ENCODE measurements at regions not wholly inside any gene's neighbourhood (a gene's known extent, or its start where the extent isn't known, plus 50 kb on each side); places are given as distances from the start of the nearest gene placed in this dataset.

- no peak for TF ChIP-seq ZSCAN9 (CRISPR knock-in tag; IDR thresholded peaks at IDR 0.05; ENCODE audit: borderline replicate concordance)
- no peak for TF ChIP-seq TGIF2 (CRISPR knock-in tag; IDR thresholded peaks at IDR 0.05)
Observed at GRCh38 chr9:109916316-109916715, 136.3 kb downstream of the PALM2AKAP2 start (continued).

- Histone ChIP-seq H3K9me3 (ENCODE audit: low read length) (no peaks in the 10 kb centered on the region), H4K20me1 (ENCODE audit: insufficient read depth, low read length) (no peaks in the 10 kb centered on the region), H3K27ac (ENCODE audit: extremely low read length, insufficient read depth, low read length) (no peak overlapping the region), H3K4me3 (replicated peaks in 1 of 3; ENCODE audit: insufficient read depth in 1 of 3, low read depth in 2 of 3, low read length in 3 of 3) (no peak overlapping the region), H3K79me2 (ENCODE audit: insufficient read depth, low read length) (no peaks in the 10 kb centered on the region), H3K4me1 (ENCODE audit: insufficient read depth, low read length) (no peaks in the 10 kb centered on the region), H2AFZ (ENCODE audit: low read length) (no peak overlapping the region), H3K36me3 (replicated peaks in 1 of 2; ENCODE audit: control insufficient read depth in 1 of 2, insufficient read depth in 2 of 2, low read length in 2 of 2) (no peaks in the 10 kb centered on the region), H3K9ac (ENCODE audit: insufficient read depth, low read depth, low read length) (no peak overlapping the region), H3K4me2 (ENCODE audit: low read depth, low read length) (no peak overlapping the region), H3K27me3 (ENCODE audit: control insufficient read depth in 1 of 2, insufficient read depth in 2 of 2, low read length in 2 of 2) (peaks cover 0 to 2% of the 10 kb centered on the region in 2 experiments; a peak in 1 of 5 replicates)
- in situ Hi-C loops (cut with HindIII; ENCODE audit: extremely low pct_ligation_motif_present, low pct_unique_long_range_greater_than_20kb) (no loop called here), intact Hi-C loops (cut with micrococcal nuclease; ENCODE audit: unreplicated experiment) (no loop called here)
- 48% methylated on average over 11 of the region's 11 CpGs for WGBS (ENCODE audit: low lambda C conversion rate)
- no TSS peak for BruUV-seq (replicated peaks)
- ATAC-seq (no peak), DNase-seq (ENCODE audit: low spot score) (no peak), FAIRE-seq (no peak)
- CTCF ChIA-PET (ENCODE audit: low intra/inter-chr PET ratio, low total read pairs): no interaction called here
- POLR2A ChIA-PET: no interaction called here
- no peak for TF ChIP-seq RERE (CRISPR knock-in tag; IDR thresholded peaks at IDR 0.05; ENCODE audit: low read depth)
- no peak for TF ChIP-seq CREB1 (IDR thresholded peaks at IDR 0.05)
- TF ChIP-seq CREB1 (CRISPR knock-in tag; IDR thresholded peaks at IDR 0.05): no peak
- TF ChIP-seq TEF (CRISPR knock-in tag; IDR thresholded peaks at IDR 0.05): no peak
- no peak for TF ChIP-seq ZNF333 (CRISPR knock-in tag; IDR thresholded peaks at IDR 0.05; ENCODE audit: borderline replicate concordance)
- TF ChIP-seq PBX2 (CRISPR knock-in tag; IDR thresholded peaks at IDR 0.05): no peak
- TF ChIP-seq PHF20 (CRISPR knock-in tag; IDR thresholded peaks at IDR 0.05): no peak
- no peak for TF ChIP-seq SAFB2 (CRISPR knock-in tag; IDR thresholded peaks at IDR 0.05; ENCODE audit: borderline replicate concordance, low read depth)
- TF ChIP-seq SRSF4 (IDR thresholded peaks at IDR 0.05; ENCODE audit: low read depth, low read length, poor library complexity, severe bottlenecking): no peak
- no peak for TF ChIP-seq TIGD3 (CRISPR knock-in tag; IDR thresholded peaks at IDR 0.05; ENCODE audit: borderline replicate concordance)
- TF ChIP-seq ZSCAN21 (CRISPR knock-in tag; IDR thresholded peaks at IDR 0.05; ENCODE audit: borderline replicate concordance): no peak
- TF ChIP-seq EED (CRISPR knock-in tag; IDR thresholded peaks at IDR 0.05): no peak
Observed at GRCh38 chr9:109918339-109919163, 138.6 kb downstream of the PALM2AKAP2 start.
